ENCODE measurements at regions not wholly inside any gene's neighbourhood (a gene's known extent, or its start where the extent isn't known, plus 50 kb on each side); places are given as distances from the start of the nearest gene placed in this dataset.

DNA sequence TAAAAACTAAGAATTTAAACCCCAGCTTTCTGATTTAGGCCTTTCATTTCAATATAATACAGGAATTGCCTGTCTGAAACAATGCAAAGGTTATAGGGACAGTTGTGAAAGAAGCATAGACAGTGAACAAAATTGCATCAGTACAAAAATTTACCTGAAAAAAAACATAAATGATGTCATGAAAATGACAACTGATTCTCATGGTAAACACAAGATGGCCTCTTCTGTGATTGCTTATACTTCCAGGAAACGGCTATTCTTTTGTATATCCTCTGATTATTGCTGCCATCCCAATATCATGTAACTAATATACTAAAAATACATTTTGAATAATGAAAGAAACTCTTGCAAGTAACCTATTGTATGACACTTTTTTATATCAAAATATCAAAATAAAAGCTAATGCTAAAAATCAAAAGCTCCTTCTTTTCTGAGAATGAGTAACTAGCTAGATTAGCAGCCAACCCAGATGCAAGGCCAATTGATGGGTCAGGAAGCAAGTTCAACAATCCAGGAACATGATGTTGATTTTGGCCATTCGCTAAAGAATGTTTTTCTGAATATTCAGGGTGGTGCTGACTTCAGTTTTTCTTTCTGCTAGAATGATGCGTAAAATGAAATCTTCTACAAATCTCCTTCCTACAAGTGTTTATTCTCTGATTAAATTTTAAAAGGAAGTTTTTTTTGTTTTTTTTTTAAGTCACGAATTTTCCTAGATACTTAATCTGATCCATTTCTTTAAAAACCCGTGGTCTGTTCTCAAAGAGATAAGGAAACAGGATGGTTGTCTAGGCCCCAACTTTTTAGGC is 83.6 kb downstream of the ALX1 start:
- TF ChIP-seq, protein P1, sequence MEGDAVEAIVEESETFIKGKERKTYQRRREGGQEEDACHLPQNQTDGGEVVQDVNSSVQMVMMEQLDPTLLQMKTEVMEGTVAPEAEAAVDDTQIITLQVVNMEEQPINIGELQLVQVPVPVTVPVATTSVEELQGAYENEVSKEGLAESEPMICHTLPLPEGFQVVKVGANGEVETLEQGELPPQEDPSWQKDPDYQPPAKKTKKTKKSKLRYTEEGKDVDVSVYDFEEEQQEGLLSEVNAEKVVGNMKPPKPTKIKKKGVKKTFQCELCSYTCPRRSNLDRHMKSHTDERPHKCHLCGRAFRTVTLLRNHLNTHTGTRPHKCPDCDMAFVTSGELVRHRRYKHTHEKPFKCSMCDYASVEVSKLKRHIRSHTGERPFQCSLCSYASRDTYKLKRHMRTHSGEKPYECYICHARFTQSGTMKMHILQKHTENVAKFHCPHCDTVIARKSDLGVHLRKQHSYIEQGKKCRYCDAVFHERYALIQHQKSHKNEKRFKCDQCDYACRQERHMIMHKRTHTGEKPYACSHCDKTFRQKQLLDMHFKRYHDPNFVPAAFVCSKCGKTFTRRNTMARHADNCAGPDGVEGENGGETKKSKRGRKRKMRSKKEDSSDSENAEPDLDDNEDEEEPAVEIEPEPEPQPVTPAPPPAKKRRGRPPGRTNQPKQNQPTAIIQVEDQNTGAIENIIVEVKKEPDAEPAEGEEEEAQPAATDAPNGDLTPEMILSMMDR (IDR thresholded peaks at IDR 0.05) = no peak
- no peak for TF ChIP-seq POLR2A (IDR thresholded peaks at IDR 0.05)

All from lower leg skin (tissue), 3 donors.